ENCODE measurements at regions not wholly inside any gene's neighbourhood (a gene's known extent, or its start where the extent isn't known, plus 50 kb on each side); places are given as distances from the start of the nearest gene placed in this dataset.

DNA sequence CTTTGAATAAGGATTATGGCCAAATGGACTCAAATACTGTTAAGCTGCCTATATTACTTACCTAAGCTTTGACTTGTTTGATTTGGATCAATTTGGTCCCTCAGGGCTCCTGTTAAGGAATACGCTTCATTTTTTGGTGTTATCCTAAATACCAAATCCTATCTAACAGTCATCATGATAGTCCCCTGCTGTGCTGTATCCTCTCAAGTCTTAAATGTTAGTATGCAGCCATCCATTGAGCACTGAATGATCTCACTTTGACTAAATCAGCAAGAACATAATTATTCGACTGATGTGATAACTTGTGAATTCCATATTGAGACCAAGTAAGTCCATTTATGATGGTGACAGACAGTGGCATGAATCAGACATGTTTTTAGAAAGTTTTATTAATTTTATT lies 53.1 kb upstream of the ATF3 start:
- no peak overlapping the region for H2AFZ ChIP-seq
- H3K36me3 ChIP-seq (ENCODE audit: control insufficient read depth, insufficient read depth, low read length) = no peaks in the 10 kb centered on the region
- no peaks in the 10 kb centered on the region for H3K4me1 ChIP-seq
- H3K79me2 ChIP-seq = no peaks in the 10 kb centered on the region
- no peak overlapping the region for H3K9ac ChIP-seq
- no peak overlapping the region for H3K27ac ChIP-seq
- no peak overlapping the region for H3K4me3 ChIP-seq (ENCODE audit: low read depth, low read length)
- no peaks in the 10 kb centered on the region for H3K27me3 ChIP-seq (ENCODE audit: control insufficient read depth, insufficient read depth, low read length)
- H3K9me3 ChIP-seq (ENCODE audit: control insufficient read depth, low read length) = no peaks in the 10 kb centered on the region
- TF ChIP-seq, protein P1, sequence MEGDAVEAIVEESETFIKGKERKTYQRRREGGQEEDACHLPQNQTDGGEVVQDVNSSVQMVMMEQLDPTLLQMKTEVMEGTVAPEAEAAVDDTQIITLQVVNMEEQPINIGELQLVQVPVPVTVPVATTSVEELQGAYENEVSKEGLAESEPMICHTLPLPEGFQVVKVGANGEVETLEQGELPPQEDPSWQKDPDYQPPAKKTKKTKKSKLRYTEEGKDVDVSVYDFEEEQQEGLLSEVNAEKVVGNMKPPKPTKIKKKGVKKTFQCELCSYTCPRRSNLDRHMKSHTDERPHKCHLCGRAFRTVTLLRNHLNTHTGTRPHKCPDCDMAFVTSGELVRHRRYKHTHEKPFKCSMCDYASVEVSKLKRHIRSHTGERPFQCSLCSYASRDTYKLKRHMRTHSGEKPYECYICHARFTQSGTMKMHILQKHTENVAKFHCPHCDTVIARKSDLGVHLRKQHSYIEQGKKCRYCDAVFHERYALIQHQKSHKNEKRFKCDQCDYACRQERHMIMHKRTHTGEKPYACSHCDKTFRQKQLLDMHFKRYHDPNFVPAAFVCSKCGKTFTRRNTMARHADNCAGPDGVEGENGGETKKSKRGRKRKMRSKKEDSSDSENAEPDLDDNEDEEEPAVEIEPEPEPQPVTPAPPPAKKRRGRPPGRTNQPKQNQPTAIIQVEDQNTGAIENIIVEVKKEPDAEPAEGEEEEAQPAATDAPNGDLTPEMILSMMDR (IDR thresholded peaks at IDR 0.05) = no peak
- no peak overlapping the region for H3K4me2 ChIP-seq (ENCODE audit: low read length)

DNA sequence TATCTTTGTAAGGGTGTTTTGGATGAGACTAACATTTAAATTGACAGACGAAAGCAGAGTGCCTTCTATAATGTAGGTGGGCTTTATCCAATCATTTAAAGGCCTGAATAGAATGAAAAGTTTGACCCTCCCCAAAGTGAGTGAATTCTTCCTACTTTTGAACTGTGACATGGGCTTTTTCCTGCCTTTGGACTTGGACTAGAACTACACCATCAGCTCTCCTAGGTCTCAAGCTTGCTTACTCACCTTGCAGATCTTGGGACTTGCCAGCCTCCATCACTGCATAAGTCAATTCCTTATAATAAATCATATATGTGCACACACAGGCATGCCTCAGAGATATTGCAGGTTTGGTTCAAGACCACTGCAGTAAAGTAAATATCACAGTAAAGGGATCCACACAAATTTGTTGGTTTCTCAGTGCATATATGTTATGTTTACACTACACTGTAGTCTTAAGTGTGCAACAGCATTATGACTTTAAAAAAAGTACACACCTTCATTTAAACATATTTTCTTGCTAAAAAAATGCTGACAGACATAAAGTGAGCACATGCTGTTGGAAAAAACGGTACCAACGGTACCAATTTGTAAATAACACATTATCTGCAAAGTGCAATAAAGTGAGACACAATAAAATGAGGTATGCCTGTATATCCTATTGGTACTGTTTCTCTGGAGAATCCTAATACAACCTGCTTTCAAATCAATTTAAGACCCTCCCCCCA lies 51.6 kb upstream of the ATF3 start:
- H3K27ac ChIP-seq = no peak overlapping the region
- H3K36me3 ChIP-seq (ENCODE audit: control insufficient read depth, insufficient read depth, low read length) = no peaks in the 10 kb centered on the region

DNA sequence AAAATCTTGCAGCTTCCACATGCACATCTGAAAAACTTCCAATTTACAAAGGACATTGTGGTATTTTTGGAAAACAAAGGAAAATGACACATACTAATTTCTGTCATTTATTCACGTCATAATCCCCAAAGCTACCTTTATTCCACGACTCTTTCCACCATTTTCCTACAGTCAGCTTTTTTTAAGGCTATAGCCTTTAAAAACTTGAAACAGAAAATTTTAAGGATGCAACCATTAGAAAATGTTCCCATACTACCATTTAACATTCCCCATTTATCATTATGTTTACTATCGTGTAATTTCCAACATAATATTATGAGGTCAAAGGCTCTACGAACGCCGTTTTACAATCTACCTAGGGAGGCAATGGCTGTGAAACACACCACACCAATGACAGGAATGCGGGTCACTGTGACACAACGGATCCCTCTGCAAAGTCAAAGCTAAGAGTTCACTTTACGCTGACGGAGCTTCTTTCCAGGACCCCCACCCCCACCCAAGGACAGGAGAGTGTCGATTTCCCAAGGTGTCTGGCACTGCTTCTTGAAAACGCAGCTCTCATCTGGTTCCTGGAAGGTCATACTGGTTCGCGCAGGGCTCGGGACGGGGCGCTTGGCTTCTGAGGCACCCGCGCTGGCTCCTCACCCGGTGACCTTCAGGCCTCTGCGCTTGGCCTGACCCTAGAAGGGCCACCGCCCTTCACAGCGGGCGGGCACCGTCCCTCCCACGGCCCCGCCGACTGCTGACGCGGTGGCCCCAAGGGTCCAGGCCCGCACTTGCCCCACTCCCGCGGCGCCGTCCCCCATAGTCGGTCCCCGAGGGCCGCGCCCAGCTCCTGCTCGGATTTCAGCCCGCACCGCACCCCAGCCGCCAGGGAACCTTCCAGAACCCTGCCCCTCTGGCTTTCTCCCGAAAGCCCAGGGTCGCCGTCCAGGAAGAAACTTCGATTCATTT lies 50.5 kb upstream of the ATF3 start:
- H3K4me2 ChIP-seq (ENCODE audit: low read length) = peak overlapping the region; percentile 64
- peak overlapping the region; percentile 85 for H3K27ac ChIP-seq
- no peaks in the 10 kb centered on the region for H3K36me3 ChIP-seq (ENCODE audit: control insufficient read depth, insufficient read depth, low read length)
- H3K9ac ChIP-seq = peak overlapping the region; percentile 67
- no peaks in the 10 kb centered on the region for H3K4me1 ChIP-seq
- no peaks in the 10 kb centered on the region for H3K9me3 ChIP-seq (ENCODE audit: control insufficient read depth, low read length)
- H3K27me3 ChIP-seq (ENCODE audit: control insufficient read depth, insufficient read depth, low read length) = no peaks in the 10 kb centered on the region
- H2AFZ ChIP-seq = peak overlapping the region; percentile 93
- TF ChIP-seq, protein P1 (IDR thresholded peaks at IDR 0.05) = no peak
- peak overlapping the region; percentile 74 for H3K4me3 ChIP-seq (ENCODE audit: low read depth, low read length)
- H3K79me2 ChIP-seq = no peaks in the 10 kb centered on the region

More for the DNA sequence above, 51.6 kb upstream of the ATF3 start:
- Histone ChIP-seq H3K4me3 (ENCODE audit: low read depth, low read length) (no peak overlapping the region), H3K9me3 (ENCODE audit: control insufficient read depth, low read length) (no peaks in the 10 kb centered on the region), H3K4me1 (no peaks in the 10 kb centered on the region), H2AFZ (no peak overlapping the region), H3K9ac (no peak overlapping the region), H3K79me2 (no peaks in the 10 kb centered on the region), H3K27me3 (ENCODE audit: control insufficient read depth, insufficient read depth, low read length) (no peaks in the 10 kb centered on the region), H3K4me2 (ENCODE audit: low read length) (no peak overlapping the region)
- TF ChIP-seq, protein P1 (IDR thresholded peaks at IDR 0.05) = no peak

DNA sequence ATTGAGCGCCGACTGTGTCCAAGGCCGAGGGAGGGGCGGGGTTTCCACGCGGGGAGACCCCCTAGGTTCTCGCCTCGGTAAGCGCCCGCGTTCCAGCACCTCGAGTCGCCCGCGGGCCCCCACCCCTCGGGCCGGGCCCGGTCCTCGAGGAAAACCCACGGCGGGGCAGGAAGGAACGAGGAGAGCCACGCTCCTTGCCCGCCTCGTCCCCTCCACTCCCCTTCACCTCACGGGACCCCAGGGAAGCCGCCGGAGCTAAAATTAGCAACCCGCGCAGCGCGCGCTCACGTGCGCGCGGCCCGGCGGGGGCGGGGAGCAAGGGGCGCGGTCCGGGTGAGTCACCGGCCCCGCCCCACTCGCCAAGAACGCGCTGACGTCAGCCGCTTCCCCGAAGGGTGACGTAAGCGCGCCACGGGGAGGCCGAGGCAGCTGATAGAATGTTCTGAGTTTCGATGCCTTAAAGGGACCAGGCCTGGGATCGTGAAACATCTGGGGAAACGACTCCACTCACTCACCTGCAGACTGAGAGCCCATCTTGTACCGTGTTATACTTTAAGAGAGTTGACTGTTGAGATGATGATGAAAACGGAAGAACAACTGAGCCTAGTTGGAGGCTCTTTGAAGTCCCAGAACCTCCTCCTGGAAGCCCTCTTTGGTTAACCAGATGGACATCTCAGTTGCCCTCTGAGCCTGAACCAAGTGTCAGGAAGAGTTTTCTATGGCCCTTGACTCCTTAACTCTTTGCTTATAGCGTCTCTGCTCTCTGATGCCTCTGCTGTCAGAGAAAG lies 49.7 kb upstream of the ATF3 start:
- Histone ChIP-seq H3K4me3 (ENCODE audit: low read depth, low read length) (peak overlapping the region; percentile 74), H3K79me2 (no peaks in the 10 kb centered on the region), H2AFZ (peak overlapping the region; percentile 93), H3K36me3 (ENCODE audit: control insufficient read depth, insufficient read depth, low read length) (no peaks in the 10 kb centered on the region), H3K4me2 (ENCODE audit: low read length) (peak overlapping the region; percentile 64), H3K27me3 (ENCODE audit: control insufficient read depth, insufficient read depth, low read length) (no peaks in the 10 kb centered on the region), H3K9ac (peak overlapping the region; percentile 67), H3K9me3 (ENCODE audit: control insufficient read depth, low read length) (no peaks in the 10 kb centered on the region), H3K27ac (peak overlapping the region; percentile 85), H3K4me1 (no peaks in the 10 kb centered on the region)
- TF ChIP-seq, protein P1 (IDR thresholded peaks at IDR 0.05) = no peak

Measured in parathyroid adenoma (tissue), 2 donors.